T-helper 2 cell treated with Interferon-gamma antibody and Interleukin-4, amounts not matched to agents 5 μg/mL and 100 μg/mL, for 36 hours (primary cell): ENCODE measurements at regions not wholly inside any gene's neighbourhood (a gene's known extent, or its start where the extent isn't known, plus 50 kb on each side); places are given as distances from the start of the nearest gene placed in this dataset.

Experiments used
- DNase-seq: peaks from one replicate; pipeline ENCODE4 v3.0.0; 2021; ENCODE audit warnings: low spot score
- H3K27ac Mint-ChIP-seq: one replicate; pipeline ENCODE4 v1.8.0; 2021; ENCODE audit warnings: mild to moderate bottlenecking, mixed read lengths
- H3K27me3 Mint-ChIP-seq: one replicate; pipeline ENCODE4 v1.8.0; 2021; ENCODE audit warnings: low read depth, mixed read lengths
- H3K36me3 Mint-ChIP-seq: one replicate; pipeline ENCODE4 v1.8.0; 2021; ENCODE audit warnings: low read depth, mixed read lengths
- H3K4me1 Mint-ChIP-seq: one replicate; pipeline ENCODE4 v1.8.0; 2021; ENCODE audit warnings: low read depth, mixed read lengths
- H3K4me3 Mint-ChIP-seq: one replicate; pipeline ENCODE4 v1.8.0; 2022; ENCODE audit warnings: mild to moderate bottlenecking, moderate library complexity, mixed read lengths
- H3K9me3 Mint-ChIP-seq: one replicate; pipeline ENCODE4 v1.8.0; 2021; ENCODE audit warnings: mixed read lengths

- no peak overlapping the region for H3K4me3 Mint-ChIP-seq
- no peak for DNase-seq
- H3K4me1 Mint-ChIP-seq: no peaks in the 10 kb centered on the region
- H3K36me3 Mint-ChIP-seq: no peaks in the 10 kb centered on the region
- peaks cover 5% of the 10 kb centered on the region for H3K27me3 Mint-ChIP-seq
- H3K27ac Mint-ChIP-seq: no peak overlapping the region
- H3K9me3 Mint-ChIP-seq: no peaks in the 10 kb centered on the region
Observed at GRCh38 chr22:22428222-22429098, 80.1 kb downstream of the ZNF280B start.

GRCh38 chr22:22429369-22430108, 79.0 kb downstream of the ZNF280B start:
- Mint-ChIP-seq H3K4me1 (no peaks in the 10 kb centered on the region), H3K27ac (no peak overlapping the region)

GRCh38 chr22:22430111-22430820, 78.3 kb downstream of the ZNF280B start:
- H3K36me3 Mint-ChIP-seq: no peaks in the 10 kb centered on the region
- DNase-seq: no peak
- H3K9me3 Mint-ChIP-seq: no peaks in the 10 kb centered on the region
- no peak overlapping the region for H3K27ac Mint-ChIP-seq
- H3K27me3 Mint-ChIP-seq: peaks cover 14% of the 10 kb centered on the region
- H3K4me1 Mint-ChIP-seq: no peaks in the 10 kb centered on the region
- H3K4me3 Mint-ChIP-seq: no peak overlapping the region

More at GRCh38 chr22:22429369-22430108, 79.0 kb downstream of the ZNF280B start:
- no peaks in the 10 kb centered on the region for H3K9me3 Mint-ChIP-seq
- no peaks in the 10 kb centered on the region for H3K36me3 Mint-ChIP-seq
- no peak overlapping the region for H3K4me3 Mint-ChIP-seq
- no peak for DNase-seq
- peaks cover 12% of the 10 kb centered on the region for H3K27me3 Mint-ChIP-seq

GRCh38 chr22:22431271-22432220, 77.0 kb downstream of the ZNF280B start:
- H3K27ac Mint-ChIP-seq: no peak overlapping the region
- no peaks in the 10 kb centered on the region for H3K36me3 Mint-ChIP-seq

GRCh38 chr22:22432479-22432878, 76.1 kb downstream of the ZNF280B start:
- no peak for DNase-seq
- H3K9me3 Mint-ChIP-seq: no peaks in the 10 kb centered on the region
- H3K36me3 Mint-ChIP-seq: no peaks in the 10 kb centered on the region
- H3K4me1 Mint-ChIP-seq: no peaks in the 10 kb centered on the region
- H3K27ac Mint-ChIP-seq: no peak overlapping the region
- peaks cover 14% of the 10 kb centered on the region for H3K27me3 Mint-ChIP-seq
- no peak overlapping the region for H3K4me3 Mint-ChIP-seq

More at GRCh38 chr22:22431271-22432220, 77.0 kb downstream of the ZNF280B start:
- H3K9me3 Mint-ChIP-seq: no peaks in the 10 kb centered on the region
- peaks cover 14% of the 10 kb centered on the region for H3K27me3 Mint-ChIP-seq
- no peak overlapping the region for H3K4me3 Mint-ChIP-seq
- DNase-seq: peak; percentile 45
- H3K4me1 Mint-ChIP-seq: no peaks in the 10 kb centered on the region

- no peak overlapping the region for H3K4me3 Mint-ChIP-seq
- no peaks in the 10 kb centered on the region for H3K9me3 Mint-ChIP-seq
- H3K4me1 Mint-ChIP-seq: no peaks in the 10 kb centered on the region
- H3K27ac Mint-ChIP-seq: no peak overlapping the region
- no peak for DNase-seq
- H3K27me3 Mint-ChIP-seq: peaks cover 14% of the 10 kb centered on the region
- H3K36me3 Mint-ChIP-seq: no peaks in the 10 kb centered on the region
Observed at GRCh38 chr22:22432937-22433336, 75.6 kb downstream of the ZNF280B start.

- peaks cover 17% of the 10 kb centered on the region for H3K27me3 Mint-ChIP-seq
- no peaks in the 10 kb centered on the region for H3K36me3 Mint-ChIP-seq
- no peaks in the 10 kb centered on the region for H3K9me3 Mint-ChIP-seq
- H3K27ac Mint-ChIP-seq: no peak overlapping the region
- H3K4me1 Mint-ChIP-seq: no peaks in the 10 kb centered on the region
- no peak overlapping the region for H3K4me3 Mint-ChIP-seq
- DNase-seq: no peak
Observed at GRCh38 chr22:22433770-22434169, 74.8 kb downstream of the ZNF280B start.
